ENCODE measurements at regions not wholly inside any gene's neighbourhood (a gene's known extent, or its start where the extent isn't known, plus 50 kb on each side); places are given as distances from the start of the nearest gene placed in this dataset.

DNA sequence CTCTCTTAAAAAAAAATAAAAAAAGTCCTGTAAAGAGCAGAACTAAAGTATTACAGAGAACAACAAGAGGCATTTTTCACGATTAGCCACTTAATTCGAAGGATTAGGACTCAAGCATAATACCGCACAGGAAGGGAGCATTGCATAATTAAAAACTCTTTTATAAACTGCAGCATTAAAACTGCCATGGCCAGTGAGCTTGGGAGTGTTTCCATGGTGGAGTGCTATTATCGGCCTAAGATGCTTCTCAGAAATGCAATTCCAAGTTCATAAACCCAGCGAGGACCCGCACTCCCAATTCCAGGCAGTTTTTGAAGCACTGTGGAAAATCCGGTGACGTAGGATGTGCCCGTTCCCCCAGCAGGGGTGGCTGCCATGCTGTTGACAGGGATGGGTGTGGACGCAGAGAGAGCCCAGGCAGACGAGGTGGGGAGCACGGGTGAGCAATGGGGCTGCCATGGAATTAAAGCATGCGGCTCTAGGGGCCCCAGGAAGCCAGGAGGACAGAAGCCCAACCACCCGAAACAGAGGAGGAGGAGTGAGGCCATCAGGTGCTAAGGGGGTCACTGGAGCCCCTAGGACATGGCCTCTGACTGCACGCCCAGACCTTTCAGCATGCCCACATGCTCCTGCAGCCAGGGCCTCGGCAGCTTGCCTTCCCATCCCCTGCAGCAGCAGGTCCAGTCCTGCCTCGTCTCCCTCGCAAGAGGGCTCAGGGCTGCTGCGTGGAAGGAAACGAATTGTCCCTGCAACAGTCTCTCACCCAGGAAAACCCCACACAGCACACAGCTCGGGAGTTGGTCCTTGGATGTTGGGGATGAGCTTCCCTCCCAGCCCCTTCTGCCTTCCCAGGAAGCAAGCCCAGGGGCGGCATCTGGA lies 233.4 kb downstream of the NDUFA10 start:
- H3K27ac ChIP-seq, result no peak overlapping the region
- TF ChIP-seq ZFX (IDR thresholded peaks at IDR 0.05; ENCODE audit: borderline replicate concordance), result no peak
- no peak for TF ChIP-seq CTCF (IDR thresholded peaks at IDR 0.05)

GRCh38 chr2:239790721-239791120 lies 234.4 kb downstream of the NDUFA10 start:
- no peak overlapping the region for H3K27ac ChIP-seq
- no peak for TF ChIP-seq ZFX (IDR thresholded peaks at IDR 0.05; ENCODE audit: borderline replicate concordance)

GRCh38 chr2:239790313-239790712 lies 234.8 kb downstream of the NDUFA10 start:
- TF ChIP-seq CTCF (IDR thresholded peaks at IDR 0.05) (no peak), ZFX (IDR thresholded peaks at IDR 0.05; ENCODE audit: borderline replicate concordance) (no peak)
- no peak overlapping the region for H3K27ac ChIP-seq

GRCh38 chr2:239789711-239790110 lies 235.4 kb downstream of the NDUFA10 start:
- no peak for TF ChIP-seq ZFX (IDR thresholded peaks at IDR 0.05; ENCODE audit: borderline replicate concordance)
- TF ChIP-seq CTCF (IDR thresholded peaks at IDR 0.05), result no peak
- H3K27ac ChIP-seq, result no peak overlapping the region

GRCh38 chr2:239788576-239789098 lies 236.5 kb downstream of the NDUFA10 start:
- no peak for TF ChIP-seq CTCF (IDR thresholded peaks at IDR 0.05)
- no peak for TF ChIP-seq ZFX (IDR thresholded peaks at IDR 0.05; ENCODE audit: borderline replicate concordance)
- no peak overlapping the region for H3K27ac ChIP-seq

- H3K27ac ChIP-seq, result no peak overlapping the region
- TF ChIP-seq CTCF (IDR thresholded peaks at IDR 0.05) (no peak), ZFX (IDR thresholded peaks at IDR 0.05; ENCODE audit: borderline replicate concordance) (no peak)
Measured at GRCh38 chr2:239787538-239788050, 237.5 kb downstream of the NDUFA10 start.

DNA sequence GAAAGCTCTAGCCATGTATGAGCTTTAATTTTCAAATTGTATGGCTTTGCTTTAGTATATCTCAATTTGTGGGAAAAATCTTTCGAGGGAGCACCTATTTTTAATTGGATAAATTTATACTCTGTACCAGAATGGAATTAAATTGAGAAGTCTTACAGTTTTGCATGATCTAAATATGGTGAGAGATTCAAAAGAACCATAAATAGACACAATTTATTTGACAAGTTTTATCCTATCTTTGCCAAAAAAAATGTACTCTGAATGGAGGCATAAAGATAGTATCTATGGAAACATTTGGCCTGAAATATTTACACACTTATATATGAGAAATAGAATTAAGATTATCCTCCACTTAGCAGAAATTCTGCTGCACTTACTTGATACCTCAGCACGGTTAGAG lies 238.4 kb downstream of the NDUFA10 start:
- TF ChIP-seq CTCF (IDR thresholded peaks at IDR 0.05) (no peak), ZFX (IDR thresholded peaks at IDR 0.05; ENCODE audit: borderline replicate concordance) (no peak)
- no peak overlapping the region for H3K27ac ChIP-seq

Data from 22Rv1 (cell line).